ENCODE measurements at regions not wholly inside any gene's neighbourhood (a gene's known extent, or its start where the extent isn't known, plus 50 kb on each side); places are given as distances from the start of the nearest gene placed in this dataset.

GRCh38 chr19:29401712-29402421 lies 123.9 kb upstream of the VSTM2B start:
- Histone ChIP-seq H3K4me1 (ENCODE audit: insufficient read depth, low read length) (no peaks in the 10 kb centered on the region), H3K4me3 (ENCODE audit: low read length) (no peak overlapping the region), H3K9me3 (ENCODE audit: low read depth, low read length) (no peaks in the 10 kb centered on the region), H3K27me3 (ENCODE audit: insufficient read depth, low read length) (no peaks in the 10 kb centered on the region)

DNA sequence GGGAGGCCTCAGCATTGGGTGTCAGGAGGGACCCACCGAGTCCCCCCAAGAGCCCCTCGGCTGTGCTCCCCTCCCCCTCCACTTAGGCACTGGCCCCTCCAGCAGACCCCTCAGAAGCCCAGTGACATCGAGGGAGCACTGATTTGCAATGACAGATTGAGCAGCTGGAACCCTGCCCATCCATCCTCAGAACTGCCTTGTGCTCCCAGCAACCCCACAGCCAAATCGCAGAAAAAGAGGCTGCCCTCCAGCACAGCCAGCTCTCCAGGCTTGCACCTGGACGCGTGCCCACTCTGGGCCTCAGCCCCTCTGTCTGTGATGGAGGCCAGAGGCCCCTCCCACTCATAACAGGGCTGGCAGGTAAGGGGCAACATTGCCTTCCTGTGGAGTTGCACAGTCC lies 123.2 kb upstream of the VSTM2B start:
- Histone ChIP-seq H3K4me1 (ENCODE audit: insufficient read depth, low read length) (no peaks in the 10 kb centered on the region), H3K4me3 (ENCODE audit: low read length) (no peak overlapping the region), H3K27me3 (ENCODE audit: insufficient read depth, low read length) (no peaks in the 10 kb centered on the region), H3K9me3 (ENCODE audit: low read depth, low read length) (no peaks in the 10 kb centered on the region)

GRCh38 chr19:29404015-29404414 lies 121.8 kb upstream of the VSTM2B start:
- no peaks in the 10 kb centered on the region for H3K9me3 ChIP-seq (ENCODE audit: low read depth, low read length)
- H3K4me3 ChIP-seq (ENCODE audit: low read length) = no peak overlapping the region
- H3K27me3 ChIP-seq (ENCODE audit: insufficient read depth, low read length) = no peaks in the 10 kb centered on the region
- no peaks in the 10 kb centered on the region for H3K4me1 ChIP-seq (ENCODE audit: insufficient read depth, low read length)

GRCh38 chr19:29404951-29405727 lies 120.7 kb upstream of the VSTM2B start:
- H3K27me3 ChIP-seq (ENCODE audit: insufficient read depth, low read length) = no peaks in the 10 kb centered on the region
- no peaks in the 10 kb centered on the region for H3K4me1 ChIP-seq (ENCODE audit: insufficient read depth, low read length)
- H3K9me3 ChIP-seq (ENCODE audit: low read depth, low read length) = no peaks in the 10 kb centered on the region
- no peak overlapping the region for H3K4me3 ChIP-seq (ENCODE audit: low read length)

DNA sequence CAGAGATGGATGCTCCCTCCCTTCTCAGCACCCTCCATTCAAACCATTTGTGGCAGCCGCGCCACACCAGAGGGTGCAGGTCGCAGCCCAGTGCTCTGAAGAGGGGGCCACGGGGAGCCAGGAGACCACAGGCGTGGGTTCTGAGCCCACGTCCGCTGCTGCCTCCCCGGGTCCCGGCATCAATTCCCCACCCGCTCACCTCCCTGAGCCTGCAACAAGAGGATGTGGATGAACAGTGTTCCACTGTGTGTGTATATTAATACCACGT lies 120.1 kb upstream of the VSTM2B start:
- H3K4me1 ChIP-seq (ENCODE audit: insufficient read depth, low read length) = no peaks in the 10 kb centered on the region
- H3K4me3 ChIP-seq (ENCODE audit: low read length) = no peak overlapping the region
- no peaks in the 10 kb centered on the region for H3K9me3 ChIP-seq (ENCODE audit: low read depth, low read length)
- H3K27me3 ChIP-seq (ENCODE audit: insufficient read depth, low read length) = no peaks in the 10 kb centered on the region

DNA sequence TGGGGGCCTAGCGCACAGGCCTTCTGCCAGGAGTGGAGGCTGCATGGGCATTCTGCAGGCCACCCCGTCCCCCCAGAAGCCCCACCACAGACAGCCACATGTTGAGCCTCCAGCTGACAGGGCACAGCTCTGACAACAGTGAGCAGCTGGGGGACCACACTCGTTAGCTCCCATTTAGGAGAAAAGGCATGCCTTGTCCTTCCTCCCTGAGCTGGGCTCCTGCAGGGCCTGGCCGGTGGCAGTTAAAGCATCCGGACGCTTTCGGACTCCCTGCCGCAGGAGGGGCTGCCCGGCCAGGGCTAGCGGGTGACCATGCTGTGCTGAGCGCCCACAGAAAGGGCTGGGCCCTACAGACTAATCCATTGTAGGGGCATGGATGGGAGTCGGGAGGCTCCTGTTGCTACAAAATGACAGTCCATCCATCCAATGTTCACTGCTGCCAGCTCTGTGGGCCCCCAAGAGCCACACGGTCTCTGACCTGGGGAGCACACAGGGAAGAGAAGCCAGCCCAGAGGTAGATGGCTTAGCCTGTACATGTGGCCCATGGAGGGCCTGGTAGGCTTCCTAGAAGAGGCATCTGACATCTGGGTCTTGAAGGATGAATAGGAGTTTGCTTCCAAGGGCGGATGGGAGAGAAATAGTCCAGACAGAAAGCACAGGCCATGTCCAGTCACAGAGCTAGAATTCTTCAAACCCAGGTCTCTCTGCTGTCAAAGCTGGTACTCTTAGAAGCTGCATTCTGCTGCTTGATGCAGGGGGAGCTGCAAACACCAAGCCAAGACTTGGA lies 116.5 kb upstream of the VSTM2B start:
- H3K9me3 ChIP-seq (ENCODE audit: low read depth, low read length) = no peaks in the 10 kb centered on the region
- H3K4me3 ChIP-seq (ENCODE audit: low read length) = no peak overlapping the region
- no peaks in the 10 kb centered on the region for H3K4me1 ChIP-seq (ENCODE audit: insufficient read depth, low read length)
- no peaks in the 10 kb centered on the region for H3K27me3 ChIP-seq (ENCODE audit: insufficient read depth, low read length)

DNA sequence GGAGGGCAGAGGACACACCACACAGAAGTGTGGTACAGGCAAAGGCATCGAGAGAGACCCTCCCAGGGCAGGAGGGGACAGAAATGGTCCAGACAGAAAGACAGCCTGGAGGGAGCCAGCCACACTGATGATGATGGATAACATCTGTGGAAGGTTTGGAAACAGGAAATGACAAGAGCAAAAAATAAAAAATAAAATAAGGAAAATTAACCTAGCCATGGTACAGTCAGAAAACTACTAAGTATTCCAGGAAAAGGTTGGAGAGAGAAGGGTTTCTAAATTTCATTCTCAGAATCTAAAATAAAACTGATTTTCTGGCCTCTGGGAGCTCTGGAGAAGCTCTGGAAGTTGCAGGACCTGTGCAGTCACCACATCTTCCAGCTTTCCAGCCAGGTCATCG lies 115.2 kb upstream of the VSTM2B start:
- H3K4me1 ChIP-seq (ENCODE audit: insufficient read depth, low read length) = no peaks in the 10 kb centered on the region
- H3K4me3 ChIP-seq (ENCODE audit: low read length) = no peak overlapping the region
- H3K27me3 ChIP-seq (ENCODE audit: insufficient read depth, low read length) = no peaks in the 10 kb centered on the region
- H3K9me3 ChIP-seq (ENCODE audit: low read depth, low read length) = no peaks in the 10 kb centered on the region

GRCh38 chr19:29411113-29411581 lies 114.6 kb upstream of the VSTM2B start:
- Histone ChIP-seq H3K4me1 (ENCODE audit: insufficient read depth, low read length) (no peaks in the 10 kb centered on the region), H3K27me3 (ENCODE audit: insufficient read depth, low read length) (no peaks in the 10 kb centered on the region), H3K9me3 (ENCODE audit: low read depth, low read length) (no peaks in the 10 kb centered on the region), H3K4me3 (ENCODE audit: low read length) (no peak overlapping the region)

DNA sequence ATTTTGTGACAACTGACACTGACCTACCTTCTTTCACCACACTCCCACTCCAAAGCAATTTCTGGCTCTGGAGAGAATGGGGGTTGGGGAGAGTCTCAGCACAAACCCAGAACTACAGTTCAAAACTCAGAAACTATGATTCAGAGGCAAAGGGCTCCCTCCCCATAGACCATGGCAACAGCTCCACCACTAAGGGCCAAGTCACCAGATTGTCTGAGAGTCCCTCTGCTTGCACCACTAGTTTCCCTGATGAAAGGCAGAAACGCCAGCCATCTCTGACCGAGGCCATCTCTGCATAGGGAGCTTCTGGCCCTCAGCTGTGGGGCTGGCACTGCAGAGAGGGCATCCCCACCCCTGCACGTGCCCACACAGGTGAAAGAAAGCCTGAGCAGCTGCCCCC lies 112.4 kb upstream of the VSTM2B start:
- no peak overlapping the region for H3K4me3 ChIP-seq (ENCODE audit: low read length)
- H3K4me1 ChIP-seq (ENCODE audit: insufficient read depth, low read length) = no peaks in the 10 kb centered on the region
- no peaks in the 10 kb centered on the region for H3K27me3 ChIP-seq (ENCODE audit: insufficient read depth, low read length)

DNA sequence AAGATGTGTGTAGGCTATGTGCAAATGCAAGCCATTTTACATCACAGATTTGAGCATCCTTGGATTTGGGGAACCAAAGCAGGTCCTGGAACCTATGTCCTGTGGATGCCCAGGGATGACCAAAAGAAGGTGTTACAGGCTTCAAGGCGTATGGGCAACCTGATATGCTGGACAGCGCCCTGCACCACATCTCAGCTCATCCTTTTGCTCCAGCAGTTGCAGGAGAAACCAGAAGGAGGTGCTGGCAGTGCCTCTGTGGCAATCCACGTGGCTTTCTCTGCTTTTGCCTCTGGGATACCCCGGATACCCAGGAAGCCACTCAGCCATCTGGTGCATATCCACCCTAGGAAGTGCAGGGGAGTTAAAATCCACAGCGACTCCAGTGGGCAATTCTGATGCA lies 110.3 kb upstream of the VSTM2B start:
- Histone ChIP-seq H3K4me3 (ENCODE audit: low read length) (no peak overlapping the region), H3K9me3 (ENCODE audit: low read depth, low read length) (no peaks in the 10 kb centered on the region), H3K4me1 (ENCODE audit: insufficient read depth, low read length) (no peaks in the 10 kb centered on the region), H3K27me3 (ENCODE audit: insufficient read depth, low read length) (no peaks in the 10 kb centered on the region)

More for the DNA sequence above, 112.4 kb upstream of the VSTM2B start:
- no peaks in the 10 kb centered on the region for H3K9me3 ChIP-seq (ENCODE audit: low read depth, low read length)

DNA sequence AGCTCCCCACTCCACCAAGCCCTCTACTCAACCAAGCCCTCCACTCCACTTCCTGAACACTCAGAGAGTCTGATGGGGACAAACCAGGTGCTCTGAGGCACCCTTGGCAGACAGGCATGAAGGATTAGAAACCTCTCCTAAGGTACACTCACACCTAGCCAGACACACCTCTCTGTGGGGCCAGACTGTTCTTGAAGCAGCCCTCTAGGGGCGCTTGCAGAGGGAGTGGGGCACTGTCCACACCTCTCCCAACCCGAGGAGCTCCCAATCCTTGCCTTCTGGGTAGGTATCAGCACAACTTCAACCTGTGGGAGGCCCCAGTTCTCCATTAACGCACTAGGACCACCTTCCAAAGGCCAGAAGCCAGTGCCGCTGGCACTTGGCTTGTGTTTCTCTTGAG lies 108.7 kb upstream of the VSTM2B start:
- Histone ChIP-seq H3K4me1 (ENCODE audit: insufficient read depth, low read length) (no peaks in the 10 kb centered on the region), H3K9me3 (ENCODE audit: low read depth, low read length) (no peaks in the 10 kb centered on the region), H3K4me3 (ENCODE audit: low read length) (no peak overlapping the region), H3K27me3 (ENCODE audit: insufficient read depth, low read length) (no peaks in the 10 kb centered on the region)

GRCh38 chr19:29418201-29418600 lies 107.6 kb upstream of the VSTM2B start:
- Histone ChIP-seq H3K9me3 (ENCODE audit: low read depth, low read length) (no peaks in the 10 kb centered on the region), H3K4me1 (ENCODE audit: insufficient read depth, low read length) (no peaks in the 10 kb centered on the region), H3K27me3 (ENCODE audit: insufficient read depth, low read length) (no peaks in the 10 kb centered on the region), H3K4me3 (ENCODE audit: low read length) (no peak overlapping the region)

GRCh38 chr19:29420065-29420464 lies 105.7 kb upstream of the VSTM2B start:
- no peak overlapping the region for H3K4me3 ChIP-seq (ENCODE audit: low read length)
- H3K4me1 ChIP-seq (ENCODE audit: insufficient read depth, low read length) = no peaks in the 10 kb centered on the region
- no peaks in the 10 kb centered on the region for H3K27me3 ChIP-seq (ENCODE audit: insufficient read depth, low read length)
- no peaks in the 10 kb centered on the region for H3K9me3 ChIP-seq (ENCODE audit: low read depth, low read length)

- H3K9me3 ChIP-seq (ENCODE audit: low read depth, low read length) = no peaks in the 10 kb centered on the region
- H3K4me3 ChIP-seq (ENCODE audit: low read length) = no peak overlapping the region
- H3K4me1 ChIP-seq (ENCODE audit: insufficient read depth, low read length) = no peaks in the 10 kb centered on the region
- H3K27me3 ChIP-seq (ENCODE audit: insufficient read depth, low read length) = no peaks in the 10 kb centered on the region
These were observed 105.2 kb upstream of the VSTM2B start for GRCh38 chr19:29420482-29421195.

GRCh38 chr19:29421196-29421545 lies 104.6 kb upstream of the VSTM2B start:
- no peaks in the 10 kb centered on the region for H3K27me3 ChIP-seq (ENCODE audit: insufficient read depth, low read length)
- H3K4me3 ChIP-seq (ENCODE audit: low read length) = no peak overlapping the region
- H3K9me3 ChIP-seq (ENCODE audit: low read depth, low read length) = no peaks in the 10 kb centered on the region
- H3K4me1 ChIP-seq (ENCODE audit: insufficient read depth, low read length) = no peaks in the 10 kb centered on the region

Measured in mononuclear cell (primary cell).